ENCODE measurements at regions not wholly inside any gene's neighbourhood (a gene's known extent, or its start where the extent isn't known, plus 50 kb on each side); places are given as distances from the start of the nearest gene placed in this dataset.

DNA sequence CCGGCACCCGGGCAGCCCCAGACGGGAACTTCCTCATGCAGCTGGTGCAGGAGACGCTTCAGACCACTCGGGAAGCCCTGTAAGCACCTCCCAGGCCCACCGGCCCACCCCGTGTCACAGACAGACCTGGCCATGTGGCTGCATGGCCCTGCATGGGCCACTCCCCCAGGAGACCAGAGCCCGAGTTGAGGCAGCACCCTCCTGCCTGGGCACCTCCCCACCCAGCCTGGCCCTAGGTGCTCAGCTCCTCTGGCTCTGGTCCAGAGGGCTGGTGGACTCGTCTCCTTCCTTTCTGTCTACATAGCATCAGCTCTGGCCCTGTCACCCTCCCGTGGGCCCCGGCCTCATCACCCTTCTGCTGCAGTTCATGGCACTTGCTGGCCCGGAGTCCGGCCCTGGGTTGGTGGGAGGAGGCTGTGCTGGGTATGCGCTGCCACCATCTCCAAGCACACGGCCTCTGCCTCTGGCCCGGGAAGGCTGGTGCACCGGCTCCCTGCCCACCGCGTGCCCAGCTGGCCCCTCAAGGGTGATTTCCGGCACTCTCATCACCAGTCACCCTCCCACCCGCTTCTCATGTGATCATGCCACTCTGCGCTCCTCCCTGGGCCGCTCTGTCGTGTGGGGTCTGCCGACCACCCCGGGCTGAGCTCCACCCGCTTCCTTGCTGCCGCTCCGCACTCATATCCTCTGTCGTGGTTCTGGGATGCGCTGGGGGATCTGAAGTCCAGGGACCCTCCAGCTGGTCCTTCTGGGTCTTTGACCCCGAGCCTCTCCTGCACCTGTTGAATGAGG lies 53.1 kb upstream of the DPYSL4 start:
- Histone ChIP-seq H4K91ac (ENCODE audit: low read depth, low read length) (no peak overlapping the region), H3K4me2 (ENCODE audit: low read length) (no peak overlapping the region), H3K79me2 (ENCODE audit: control insufficient read depth, insufficient read depth, low read length, poor library complexity) (no peaks in the 10 kb centered on the region), H3K27ac (ENCODE audit: low read depth, low read length) (no peak overlapping the region), H3K4ac (ENCODE audit: low read depth, low read length) (no peak overlapping the region), H4K12ac (ENCODE audit: low read depth, low read length) (no peak overlapping the region), H3K4me1 (ENCODE audit: control insufficient read depth in 1 of 2, insufficient read depth in 2 of 2, low read length in 2 of 2) (no peaks in the 10 kb centered on the region), H2AK5ac (ENCODE audit: low read length) (no peak overlapping the region), H3K27me3 (ENCODE audit: insufficient read depth, low read length) (no peaks in the 10 kb centered on the region), H4K8ac (ENCODE audit: low read depth, low read length) (no peak overlapping the region), H2BK120ac (ENCODE audit: insufficient read depth, low read length, poor library complexity) (no peak overlapping the region), H3K9ac (ENCODE audit: low read length) (no peak overlapping the region), H2AFZ (ENCODE audit: insufficient read depth, low read length, poor library complexity) (no peak overlapping the region), H2BK12ac (ENCODE audit: low read length) (no peak overlapping the region), H3K23ac (ENCODE audit: low read length) (no peak overlapping the region), H3K18ac (ENCODE audit: low read length) (no peak overlapping the region), H3K9me3 (ENCODE audit: insufficient read depth, low read depth, low read length) (no peaks in the 10 kb centered on the region), H2BK5ac (ENCODE audit: low read depth, low read length, poor library complexity) (no peak overlapping the region), H3K4me3 (ENCODE audit: low read depth, low read length) (no peak overlapping the region), H3K14ac (ENCODE audit: low read length) (no peak overlapping the region), H3K79me1 (ENCODE audit: low read length) (no peaks in the 10 kb centered on the region), H3K36me3 (ENCODE audit: control insufficient read depth in 1 of 2, insufficient read depth in 2 of 2, low read length in 2 of 2) (no peaks in the 10 kb centered on the region)
- no CpG with 5 or more reads among the region's 32 CpGs for WGBS (ENCODE audit: extremely low coverage, insufficient coverage, insufficient read length)
- no peak for DNase-seq

DNA sequence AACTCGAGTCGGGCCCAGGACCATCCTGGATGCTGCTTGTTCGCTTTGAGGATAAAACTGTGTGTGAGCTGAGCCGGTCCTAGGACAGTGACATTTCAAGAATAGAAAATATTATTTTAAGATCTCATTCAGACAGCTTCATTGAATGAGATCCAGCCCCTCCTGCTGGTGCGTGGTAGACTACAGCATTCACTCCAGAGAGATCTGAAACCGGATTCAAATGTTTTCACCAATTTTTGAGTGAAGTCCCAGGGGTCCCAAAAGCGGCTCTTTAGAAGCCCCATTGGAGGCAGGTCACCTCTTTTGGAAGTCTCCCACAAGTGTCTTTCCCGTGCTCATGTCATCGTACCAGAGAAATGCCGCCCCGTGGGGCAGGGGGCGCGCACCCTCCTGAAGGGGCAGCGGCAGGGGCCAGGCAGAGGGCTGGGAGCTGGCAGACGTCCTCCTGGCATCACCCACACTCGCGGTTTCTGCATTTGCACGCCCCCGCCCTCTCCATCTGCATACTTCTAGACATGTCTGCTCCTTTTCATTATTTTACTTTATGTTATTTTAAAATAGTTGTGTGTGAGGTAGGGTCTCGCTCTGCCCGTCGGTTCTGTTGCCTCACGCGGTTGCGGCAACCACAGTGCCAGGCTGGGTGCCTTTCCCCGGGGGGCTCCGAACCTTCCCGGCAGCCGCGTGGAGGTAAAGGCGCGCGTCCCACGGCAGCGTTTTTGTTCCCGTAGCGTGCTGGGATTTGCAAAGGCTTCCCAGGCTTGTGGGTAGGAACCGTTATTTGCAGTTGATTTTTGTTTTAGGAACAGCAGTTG lies 52.3 kb upstream of the DPYSL4 start:
- Histone ChIP-seq H3K4ac (ENCODE audit: low read depth, low read length) (no peak overlapping the region), H3K18ac (ENCODE audit: low read length) (no peak overlapping the region), H4K91ac (ENCODE audit: low read depth, low read length) (no peak overlapping the region), H3K27ac (ENCODE audit: low read depth, low read length) (no peak overlapping the region), H2AK5ac (ENCODE audit: low read length) (no peak overlapping the region), H4K12ac (ENCODE audit: low read depth, low read length) (no peak overlapping the region), H3K79me1 (ENCODE audit: low read length) (no peaks in the 10 kb centered on the region), H2BK120ac (ENCODE audit: insufficient read depth, low read length, poor library complexity) (no peak overlapping the region), H3K36me3 (ENCODE audit: control insufficient read depth in 1 of 2, insufficient read depth in 2 of 2, low read length in 2 of 2) (no peaks in the 10 kb centered on the region), H3K23ac (ENCODE audit: low read length) (no peak overlapping the region), H3K4me1 (ENCODE audit: control insufficient read depth in 1 of 2, insufficient read depth in 2 of 2, low read length in 2 of 2) (no peaks in the 10 kb centered on the region), H3K14ac (ENCODE audit: low read length) (no peak overlapping the region), H2AFZ (ENCODE audit: insufficient read depth, low read length, poor library complexity) (no peak overlapping the region), H2BK5ac (ENCODE audit: low read depth, low read length, poor library complexity) (no peak overlapping the region), H3K4me3 (ENCODE audit: low read depth, low read length) (no peak overlapping the region), H3K27me3 (ENCODE audit: insufficient read depth, low read length) (no peaks in the 10 kb centered on the region), H4K8ac (ENCODE audit: low read depth, low read length) (no peak overlapping the region), H3K79me2 (ENCODE audit: control insufficient read depth, insufficient read depth, low read length, poor library complexity) (no peaks in the 10 kb centered on the region), H3K9me3 (ENCODE audit: insufficient read depth, low read depth, low read length) (no peaks in the 10 kb centered on the region), H3K9ac (ENCODE audit: low read length) (no peak overlapping the region), H3K4me2 (ENCODE audit: low read length) (no peak overlapping the region), H2BK12ac (ENCODE audit: low read length) (no peak overlapping the region)
- DNase-seq: no peak
- no CpG with 5 or more reads among the region's 38 CpGs for WGBS (ENCODE audit: extremely low coverage, insufficient coverage, insufficient read length)

DNA sequence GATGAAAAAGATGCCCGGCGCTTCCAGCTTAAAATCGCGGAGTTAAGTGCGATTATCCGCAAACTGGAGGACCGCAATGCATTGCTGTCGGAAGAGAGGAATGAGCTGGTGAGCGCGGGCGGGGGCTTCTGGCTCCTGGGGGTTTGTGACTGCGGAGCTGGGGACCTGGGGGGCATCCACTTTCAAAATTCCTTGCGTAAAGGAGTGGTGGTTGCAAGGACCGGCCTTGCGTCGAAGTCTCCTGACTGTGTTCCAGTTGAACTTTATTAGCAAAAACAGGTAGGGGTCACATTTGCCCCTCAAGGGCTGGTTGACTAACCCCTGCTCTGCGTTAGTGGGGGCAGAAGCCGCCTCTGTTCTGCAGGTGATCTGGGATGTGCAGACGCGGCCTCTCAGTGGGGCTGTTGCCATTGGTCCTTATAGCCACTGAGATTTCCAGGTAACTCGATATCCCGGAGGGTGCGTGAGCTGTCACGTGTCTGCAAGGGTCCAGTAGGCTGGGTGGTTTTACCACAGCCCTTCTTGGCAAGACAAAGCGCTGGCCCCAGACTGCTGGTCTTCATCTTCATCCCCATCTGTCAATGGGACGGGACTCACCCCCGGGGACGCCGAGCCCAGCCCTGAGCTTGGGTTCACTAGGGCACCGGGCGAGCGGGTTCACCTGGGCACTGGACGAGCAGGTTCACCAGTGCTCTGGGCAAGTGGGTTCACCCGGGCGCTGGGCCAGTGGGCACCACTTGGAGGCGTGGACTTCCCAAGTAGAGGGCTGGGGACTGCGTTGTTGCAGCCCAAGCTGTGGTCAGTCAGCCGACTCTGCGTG lies 51.5 kb upstream of the DPYSL4 start:
- Histone ChIP-seq H4K12ac (ENCODE audit: low read depth, low read length) (no peak overlapping the region), H3K79me1 (ENCODE audit: low read length) (no peaks in the 10 kb centered on the region), H3K27ac (ENCODE audit: low read depth, low read length) (no peak overlapping the region), H3K4me2 (ENCODE audit: low read length) (no peak overlapping the region), H2BK120ac (ENCODE audit: insufficient read depth, low read length, poor library complexity) (no peak overlapping the region), H3K4me1 (ENCODE audit: control insufficient read depth in 1 of 2, insufficient read depth in 2 of 2, low read length in 2 of 2) (no peaks in the 10 kb centered on the region), H3K4ac (ENCODE audit: low read depth, low read length) (no peak overlapping the region), H3K27me3 (ENCODE audit: insufficient read depth, low read length) (no peaks in the 10 kb centered on the region), H3K9ac (ENCODE audit: low read length) (no peak overlapping the region), H3K23ac (ENCODE audit: low read length) (no peak overlapping the region), H2BK12ac (ENCODE audit: low read length) (no peak overlapping the region), H3K14ac (ENCODE audit: low read length) (no peak overlapping the region), H2BK5ac (ENCODE audit: low read depth, low read length, poor library complexity) (no peak overlapping the region), H2AFZ (ENCODE audit: insufficient read depth, low read length, poor library complexity) (no peak overlapping the region), H4K91ac (ENCODE audit: low read depth, low read length) (no peak overlapping the region), H3K9me3 (ENCODE audit: insufficient read depth, low read depth, low read length) (no peaks in the 10 kb centered on the region), H3K18ac (ENCODE audit: low read length) (no peak overlapping the region), H3K4me3 (ENCODE audit: low read depth, low read length) (no peak overlapping the region), H4K8ac (ENCODE audit: low read depth, low read length) (no peak overlapping the region), H3K79me2 (ENCODE audit: control insufficient read depth, insufficient read depth, low read length, poor library complexity) (no peaks in the 10 kb centered on the region), H3K36me3 (ENCODE audit: control insufficient read depth in 1 of 2, insufficient read depth in 2 of 2, low read length in 2 of 2) (no peaks in the 10 kb centered on the region), H2AK5ac (ENCODE audit: low read length) (no peak overlapping the region)
- no CpG with 5 or more reads among the region's 39 CpGs for WGBS (ENCODE audit: extremely low coverage, insufficient coverage, insufficient read length)
- DNase-seq: no peak

DNA sequence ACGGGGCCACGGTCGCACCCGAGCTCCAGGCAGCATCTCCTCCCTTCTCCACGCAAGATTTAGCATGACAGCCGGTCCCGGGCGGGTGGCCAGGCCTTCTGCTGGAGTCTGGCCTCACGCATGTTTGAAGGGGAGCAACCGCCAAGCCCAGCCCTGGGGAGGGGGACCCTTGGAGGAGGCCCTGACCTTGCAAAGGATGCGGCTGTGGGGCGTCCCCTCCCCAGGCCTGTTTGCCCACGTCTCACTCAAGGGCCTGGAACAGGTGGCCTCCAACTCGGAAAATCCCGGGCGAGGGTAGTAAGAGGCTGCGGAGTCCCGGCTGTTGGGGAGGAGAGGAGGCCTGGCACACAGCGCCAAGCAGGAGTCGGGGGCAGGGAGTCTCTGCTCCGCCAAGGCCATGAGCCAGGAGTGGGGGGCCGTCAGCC lies 50.6 kb upstream of the DPYSL4 start:
- DNase-seq: no peak

More for the DNA sequence above, 50.6 kb upstream of the DPYSL4 start:
- Histone ChIP-seq H3K23ac (ENCODE audit: low read length) (no peak overlapping the region), H3K27me3 (ENCODE audit: insufficient read depth, low read length) (no peaks in the 10 kb centered on the region), H4K12ac (ENCODE audit: low read depth, low read length) (no peak overlapping the region), H3K4ac (ENCODE audit: low read depth, low read length) (no peak overlapping the region), H3K36me3 (ENCODE audit: control insufficient read depth in 1 of 2, insufficient read depth in 2 of 2, low read length in 2 of 2) (no peaks in the 10 kb centered on the region), H3K4me3 (ENCODE audit: low read depth, low read length) (no peak overlapping the region), H4K8ac (ENCODE audit: low read depth, low read length) (no peak overlapping the region), H2BK120ac (ENCODE audit: insufficient read depth, low read length, poor library complexity) (no peak overlapping the region), H2BK5ac (ENCODE audit: low read depth, low read length, poor library complexity) (no peak overlapping the region), H3K4me1 (ENCODE audit: control insufficient read depth in 1 of 2, insufficient read depth in 2 of 2, low read length in 2 of 2) (no peaks in the 10 kb centered on the region), H3K27ac (ENCODE audit: low read depth, low read length) (no peak overlapping the region), H3K79me2 (ENCODE audit: control insufficient read depth, insufficient read depth, low read length, poor library complexity) (no peaks in the 10 kb centered on the region), H3K4me2 (ENCODE audit: low read length) (no peak overlapping the region), H3K79me1 (ENCODE audit: low read length) (no peaks in the 10 kb centered on the region), H2BK12ac (ENCODE audit: low read length) (no peak overlapping the region), H3K14ac (ENCODE audit: low read length) (no peak overlapping the region), H4K91ac (ENCODE audit: low read depth, low read length) (no peak overlapping the region), H3K18ac (ENCODE audit: low read length) (no peak overlapping the region), H3K9me3 (ENCODE audit: insufficient read depth, low read depth, low read length) (no peaks in the 10 kb centered on the region), H2AK5ac (ENCODE audit: low read length) (no peak overlapping the region), H2AFZ (ENCODE audit: insufficient read depth, low read length, poor library complexity) (no peak overlapping the region), H3K9ac (ENCODE audit: low read length) (no peak overlapping the region)
- WGBS (ENCODE audit: extremely low coverage, insufficient coverage, insufficient read length): no CpG with 5 or more reads among the region's 22 CpGs
